GM19099 (cell line): ENCODE measurements at regions not wholly inside any gene's neighbourhood (a gene's known extent, or its start where the extent isn't known, plus 50 kb on each side); places are given as distances from the start of the nearest gene placed in this dataset.

Source experiments
- POLR2A ChIP-seq: IDR thresholded peaks from 3 replicates; pipeline ENCODE4 v1.6.1; 2011; ENCODE audit warnings: low read depth; ENCODE audit not compliant: insufficient read length; ENCODE audit errors: extremely low read depth

DNA sequence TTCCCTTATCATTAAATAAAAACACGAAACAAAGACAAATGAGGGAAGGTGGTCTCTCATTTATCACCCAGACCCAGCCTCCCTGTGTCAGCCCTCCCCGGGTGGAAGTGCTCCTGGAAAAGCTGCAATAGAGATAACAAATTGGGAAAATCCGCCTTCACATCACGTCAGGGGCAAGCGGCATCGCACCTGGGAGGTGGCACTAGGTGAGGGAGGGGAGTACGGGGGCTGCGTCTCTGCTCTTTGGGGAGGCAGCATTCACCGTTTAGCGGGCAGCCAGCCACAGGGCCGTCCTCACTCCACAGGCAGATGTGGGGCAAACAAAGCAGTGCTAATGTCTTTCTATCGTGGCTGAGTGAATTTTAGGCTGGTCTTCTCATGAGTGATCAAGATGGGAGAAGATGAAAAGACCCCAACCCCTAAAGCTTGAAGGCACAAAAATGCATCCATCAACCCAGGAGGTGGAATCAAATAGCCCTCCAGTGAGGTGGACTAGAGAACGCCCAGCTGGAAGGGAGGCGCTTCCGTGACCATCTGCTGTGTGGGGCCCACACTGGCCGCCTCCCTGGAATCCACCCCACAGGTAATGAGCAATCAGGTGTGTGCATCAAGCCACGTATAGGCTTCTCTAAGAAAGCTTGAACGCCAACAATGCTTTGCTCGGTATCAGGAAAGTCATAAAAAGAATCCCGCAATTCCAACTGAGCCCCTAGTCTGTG, 629.5 kb downstream of the BRD1 start:
- TF ChIP-seq POLR2A: no peak

DNA sequence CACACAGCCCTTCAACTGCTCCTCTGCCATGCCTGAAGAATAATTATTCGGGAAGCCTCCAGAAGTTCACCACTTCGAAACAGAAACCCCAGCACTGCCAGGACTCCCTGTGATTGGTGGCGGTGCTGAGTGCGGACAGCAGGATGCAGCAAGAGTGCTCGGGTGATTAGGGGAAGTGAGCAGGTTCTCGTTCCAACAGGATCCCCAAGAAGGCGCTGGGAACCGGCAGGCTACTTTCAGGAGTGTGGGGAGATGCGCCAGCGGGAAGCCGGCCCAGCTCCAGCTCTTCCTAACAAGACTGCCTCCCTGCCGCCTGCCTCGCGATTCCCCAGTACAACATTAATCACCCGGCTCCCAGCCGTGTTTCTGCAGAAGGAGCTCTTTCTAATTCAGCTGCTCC, 630.2 kb downstream of the BRD1 start:
- TF ChIP-seq POLR2A: no peak

GRCh38 chr22:49196046-49196511, 631.6 kb downstream of the BRD1 start:
- no peak for TF ChIP-seq POLR2A

GRCh38 chr22:49195636-49196035, 632.0 kb downstream of the BRD1 start:
- TF ChIP-seq POLR2A: no peak

DNA sequence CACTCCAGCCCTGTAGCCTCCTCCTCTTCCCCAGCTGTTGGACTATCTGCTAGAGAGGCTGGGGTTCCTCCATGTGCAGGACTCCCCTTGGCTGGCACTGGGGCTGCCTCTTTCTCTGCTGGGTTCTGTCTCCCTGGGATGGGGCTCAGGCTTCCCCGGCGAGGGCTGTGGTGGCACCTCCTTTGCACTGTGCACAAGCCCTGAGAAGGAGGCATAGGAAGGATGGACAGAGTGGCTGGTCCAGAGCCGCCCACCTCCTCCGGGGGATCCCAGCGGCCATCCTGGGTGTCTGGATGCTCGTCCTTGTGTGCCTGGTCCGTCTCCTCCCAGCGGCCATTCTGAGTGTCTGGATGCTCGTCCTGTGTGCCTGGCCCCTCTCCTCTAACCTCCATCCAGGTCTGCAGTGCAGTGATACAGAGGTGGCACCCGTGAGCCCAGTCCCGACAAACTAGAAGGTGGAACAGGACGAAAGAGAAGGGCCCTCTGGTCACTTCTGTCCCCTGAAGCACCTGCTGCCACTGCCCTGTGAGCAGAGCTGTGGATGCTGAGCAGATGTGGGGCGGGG, 633.7 kb downstream of the BRD1 start:
- TF ChIP-seq POLR2A: no peak

- no peak for TF ChIP-seq POLR2A
These were observed 634.3 kb downstream of the BRD1 start for GRCh38 chr22:49193348-49193747.

- TF ChIP-seq POLR2A: no peak
These were observed 634.8 kb downstream of the BRD1 start for GRCh38 chr22:49192857-49193250.

- no peak for TF ChIP-seq POLR2A
These were observed 635.4 kb downstream of the BRD1 start for GRCh38 chr22:49192180-49192856.

DNA sequence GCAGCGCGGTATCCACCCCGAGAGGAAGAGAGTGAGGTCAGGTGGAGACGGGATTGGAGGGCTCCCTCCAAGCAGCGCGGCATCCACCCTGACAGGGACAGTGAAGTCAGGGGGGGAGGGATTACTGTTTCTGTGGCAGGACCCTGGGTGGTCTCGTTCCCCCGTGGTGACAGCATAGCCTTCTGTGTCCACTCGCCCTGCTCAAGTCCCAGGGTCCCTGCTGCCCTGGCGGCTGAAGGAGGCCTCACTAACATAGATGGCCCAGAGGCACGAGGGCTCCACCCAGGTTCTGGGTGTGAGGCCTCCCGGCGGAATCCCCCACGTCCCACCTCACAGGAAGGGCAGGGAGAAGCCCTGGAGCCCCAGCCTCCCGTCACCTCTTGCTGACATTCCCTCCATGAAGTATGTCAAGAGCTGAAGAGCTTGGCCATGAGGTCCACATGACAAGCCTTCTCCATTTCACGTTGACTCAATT, 636.1 kb downstream of the BRD1 start:
- no peak for TF ChIP-seq POLR2A

GRCh38 chr22:49190816-49191505, 636.7 kb downstream of the BRD1 start:
- TF ChIP-seq POLR2A: no peak

DNA sequence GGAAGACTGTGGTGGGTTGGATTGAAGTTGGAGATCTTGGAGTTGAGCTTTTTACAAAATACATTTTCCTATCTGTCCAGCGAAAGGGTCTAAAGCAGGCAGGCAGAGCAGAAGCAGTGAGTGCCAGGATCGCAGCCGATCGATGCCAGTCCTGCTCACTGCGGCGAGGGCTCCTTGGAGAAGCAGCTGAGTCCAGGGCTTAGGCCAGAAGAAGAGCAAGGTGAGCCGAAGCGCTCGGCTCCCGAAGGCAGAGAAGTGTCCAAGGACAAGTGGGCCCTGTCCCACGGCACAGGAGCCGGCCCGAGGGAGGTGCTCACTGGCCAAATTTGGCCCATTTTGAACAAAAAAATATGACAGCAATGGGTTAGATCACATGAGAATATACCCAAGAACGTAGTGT, 637.8 kb downstream of the BRD1 start:
- TF ChIP-seq POLR2A: no peak

- TF ChIP-seq POLR2A: no peak
These were observed 639.1 kb downstream of the BRD1 start for GRCh38 chr22:49188591-49188990.

DNA sequence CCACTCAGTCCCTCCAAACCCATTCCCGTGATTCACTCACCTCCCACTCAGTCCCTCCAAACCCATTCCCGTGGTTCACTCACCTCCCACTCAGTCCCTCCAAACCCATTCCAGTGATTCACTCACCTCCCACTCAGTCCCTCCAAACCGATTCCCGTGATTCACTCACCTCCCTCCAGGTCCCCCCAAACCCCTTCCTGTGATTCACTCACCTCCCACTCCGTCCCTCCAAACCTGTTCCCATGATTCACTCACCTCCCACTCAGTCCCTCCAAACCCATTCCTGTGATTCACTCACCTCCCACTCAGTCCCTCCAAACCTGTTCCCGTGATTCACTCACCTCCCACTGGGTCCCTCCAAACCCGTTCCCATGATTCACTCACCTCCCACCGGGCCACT, 639.6 kb downstream of the BRD1 start:
- TF ChIP-seq POLR2A: no peak

DNA sequence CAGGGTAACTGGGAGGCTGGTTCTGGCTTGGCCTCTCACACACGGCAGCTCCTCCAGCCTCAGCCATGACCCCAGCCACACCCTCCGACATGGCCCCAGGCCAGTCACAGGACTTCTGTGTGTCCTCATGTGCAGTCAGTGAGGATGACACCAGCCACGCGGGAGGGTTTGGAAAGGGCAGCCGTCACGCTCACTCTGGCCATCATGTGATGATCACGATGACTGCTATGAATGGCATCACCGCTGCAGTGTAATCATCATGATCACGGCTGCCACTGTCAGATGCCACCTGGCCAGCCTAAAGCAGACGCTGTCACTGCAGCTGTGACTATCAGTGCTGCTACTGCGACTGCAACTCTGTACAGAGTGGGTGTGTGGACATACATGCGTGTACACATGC, 640.9 kb downstream of the BRD1 start:
- TF ChIP-seq POLR2A: no peak

DNA sequence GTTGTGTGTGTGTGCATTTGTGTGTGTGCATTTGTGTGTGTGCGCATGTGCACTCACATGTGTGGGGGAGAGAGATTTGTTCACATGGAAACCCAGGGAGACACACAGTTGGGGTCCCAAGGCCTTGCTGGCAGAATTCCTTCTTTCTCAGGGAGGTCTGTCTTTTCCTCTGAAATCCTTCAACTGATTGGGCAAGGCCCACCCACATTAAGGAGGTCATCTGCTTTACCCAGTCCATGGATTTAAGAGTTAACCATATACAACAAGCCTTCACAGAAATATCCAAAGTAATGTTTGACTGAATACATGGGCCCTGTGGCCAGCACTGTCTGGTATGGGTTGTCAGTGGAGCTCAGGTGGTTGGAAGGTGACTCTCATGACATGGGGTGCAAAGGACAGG, 641.4 kb downstream of the BRD1 start:
- no peak for TF ChIP-seq POLR2A
